Endothelial cell of umbilical vein (primary cell): ENCODE measurements at regions not wholly inside any gene's neighbourhood (a gene's known extent, or its start where the extent isn't known, plus 50 kb on each side); places are given as distances from the start of the nearest gene placed in this dataset.

Experiments
- CTCF ChIP-seq, 2 donors: IDR thresholded peaks; 1 replicate in 1 of 2; 2 replicates in 1 of 2; pipeline ENCODE4 v1.5.1; 2011; ENCODE audit warnings: low read length in 2 of 2, mild to moderate bottlenecking in 2 of 2, moderate library complexity in 2 of 2, control low read depth in 1 of 2, inconsistent platforms in 1 of 2, low read depth in 1 of 2; ENCODE audit not compliant: insufficient read depth in 1 of 2; ENCODE audit errors: extremely low read depth in 1 of 2
- EZH2 ChIP-seq: IDR thresholded peaks from 2 replicates; pipeline ENCODE4 v1.6.1; 2012; ENCODE audit warnings: borderline replicate concordance, low read depth, mild to moderate bottlenecking, moderate library complexity, low read length, inconsistent platforms; ENCODE audit not compliant: severe bottlenecking
- JUN ChIP-seq: IDR thresholded peaks from 2 replicates; pipeline ENCODE4 v1.6.1; 2011; ENCODE audit warnings: borderline replicate concordance, low read depth; ENCODE audit not compliant: insufficient read length, insufficient read depth
- POLR2A ChIP-seq: IDR thresholded peaks from 2 replicates; pipeline ENCODE4 v1.6.1; 2012; ENCODE audit warnings: low read depth, mild to moderate bottlenecking, control low read depth, low read length
- POLR2AphosphoS5 ChIP-seq: IDR thresholded peaks from 2 replicates; pipeline ENCODE4 v1.6.1; 2012; ENCODE audit warnings: low read depth, mild to moderate bottlenecking, control low read depth, low read length, moderate library complexity; ENCODE audit not compliant: insufficient read depth

- no peak for TF ChIP-seq CTCF (IDR thresholded peaks at IDR 0.05; ENCODE audit: extremely low read depth in 1 of 2, insufficient read depth in 1 of 2, low read depth in 1 of 2, low read length in 2 of 2)
- TF ChIP-seq EZH2, result no peak
- TF ChIP-seq POLR2A, result no peak
- TF ChIP-seq POLR2AphosphoS5, result no peak
- TF ChIP-seq JUN, result no peak
Measured at GRCh38 chr2:226001716-226002115, 602.2 kb downstream of the NYAP2 start.
